Ishikawa (cell line): ENCODE measurements at regions not wholly inside any gene's neighbourhood (a gene's known extent, or its start where the extent isn't known, plus 50 kb on each side); places are given as distances from the start of the nearest gene placed in this dataset.

ENCODE experiments used
- CEBPB ChIP-seq: IDR thresholded peaks from 2 replicates; pipeline ENCODE4 v1.6.1; 2012
- NFIC ChIP-seq: IDR thresholded peaks from 2 replicates; pipeline ENCODE4 v1.6.1; 2012
- REST ChIP-seq: IDR thresholded peaks from 2 replicates; pipeline ENCODE4 v1.6.1; 2012; ENCODE audit warnings: low read depth, mild to moderate bottlenecking
- TAF1 ChIP-seq: IDR thresholded peaks from 2 replicates; pipeline ENCODE4 v1.6.1; 2012; ENCODE audit warnings: low read depth, mild to moderate bottlenecking
- TCF12 ChIP-seq: IDR thresholded peaks from 2 replicates; pipeline ENCODE4 v1.6.1; 2012; ENCODE audit warnings: low read depth
- YY1 ChIP-seq: IDR thresholded peaks from 2 replicates; pipeline ENCODE4 v1.6.1; 2012; ENCODE audit warnings: low read depth
- ZBTB7A ChIP-seq: IDR thresholded peaks from 2 replicates; pipeline ENCODE4 v1.6.1; 2012; ENCODE audit warnings: low read depth

GRCh38 chr2:59826177-59826576 is 727.3 kb downstream of the BCL11A start:
- no peak for TF ChIP-seq TAF1
- TF ChIP-seq NFIC = no peak
- TF ChIP-seq CEBPB = no peak
- TF ChIP-seq REST = no peak
- no peak for TF ChIP-seq YY1
- TF ChIP-seq TCF12 = no peak
- TF ChIP-seq ZBTB7A = no peak
